ENCODE measurements at regions not wholly inside any gene's neighbourhood (a gene's known extent, or its start where the extent isn't known, plus 50 kb on each side); places are given as distances from the start of the nearest gene placed in this dataset.

DNA sequence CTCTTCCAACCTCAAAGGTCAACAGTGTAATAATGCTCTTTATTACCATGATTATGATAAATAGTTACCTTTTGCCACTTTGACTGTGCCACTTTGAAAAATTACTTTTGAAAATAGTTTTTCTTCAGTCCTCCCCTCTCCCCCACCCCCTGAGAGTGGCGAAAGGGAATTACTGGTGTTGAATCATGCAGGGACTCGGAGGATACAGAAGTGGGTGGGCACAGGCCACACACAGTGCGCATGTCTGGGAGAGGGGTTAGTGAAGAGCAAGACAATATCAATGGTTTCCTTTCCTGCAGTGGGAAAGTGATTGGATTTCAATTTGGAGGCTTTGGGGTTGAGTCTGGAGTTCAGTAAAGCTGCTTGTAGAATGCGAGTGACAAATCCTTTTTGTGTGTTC lies 170.9 kb downstream of the PTCSC3 start:
- Mint-ChIP-seq H3K9me3 (no peaks in the 10 kb centered on the region), H3K4me3 (no peak overlapping the region), H3K27ac (no peak overlapping the region), H3K27me3 (peaks cover 0 to 2% of the 10 kb centered on the region in 2 donors), H3K36me3 (no peaks in the 10 kb centered on the region), H3K4me1 (no peaks in the 10 kb centered on the region)
- CTCF ChIA-PET (ENCODE audit: partially characterized antibody): no interaction called here
- Histone ChIP-seq H3K27ac (ENCODE audit: low read depth, low read length) (no peak overlapping the region), H3K36me3 (ENCODE audit: insufficient read depth, low read length) (no peaks in the 10 kb centered on the region), H3K4me1 (ENCODE audit: insufficient read depth, low read length) (no peaks in the 10 kb centered on the region), H3K27me3 (ENCODE audit: insufficient read depth, low read length) (no peaks in the 10 kb centered on the region), H3K9me3 (ENCODE audit: control insufficient read depth in 1 of 2, low read length in 2 of 2) (no peaks in the 10 kb centered on the region), H3K4me3 (ENCODE audit: low read length in 2 of 2) (no peak overlapping the region)
- POLR2A ChIA-PET (ENCODE audit: partially characterized antibody): no interaction called here
- intact Hi-C loops (cut with micrococcal nuclease): no loop called here
- no peak for DNase-seq

GRCh38 chr14:36001936-36002335 lies 174.6 kb downstream of the PTCSC3 start:
- ChIA-PET CTCF (ENCODE audit: partially characterized antibody) (no interaction called here), POLR2A (ENCODE audit: partially characterized antibody) (no interaction called here)
- H3K36me3 Mint-ChIP-seq: no peaks in the 10 kb centered on the region
- Histone ChIP-seq H3K27me3 (ENCODE audit: insufficient read depth, low read length) (no peaks in the 10 kb centered on the region), H3K27ac (ENCODE audit: low read depth, low read length) (no peak overlapping the region), H3K36me3 (ENCODE audit: insufficient read depth, low read length) (no peaks in the 10 kb centered on the region), H3K4me1 (ENCODE audit: insufficient read depth, low read length) (no peaks in the 10 kb centered on the region), H3K4me3 (ENCODE audit: low read length in 2 of 2) (no peak overlapping the region), H3K9me3 (ENCODE audit: control insufficient read depth in 1 of 2, low read length in 2 of 2) (no peaks in the 10 kb centered on the region)
- H3K9me3 Mint-ChIP-seq: no peaks in the 10 kb centered on the region
- intact Hi-C loops (cut with micrococcal nuclease): no loop called here
- no peak overlapping the region for H3K27ac Mint-ChIP-seq
- DNase-seq: no peak
- no peak overlapping the region for H3K4me3 Mint-ChIP-seq
- peaks cover under 1 to 1% of the 10 kb centered on the region in 2 donors for H3K27me3 Mint-ChIP-seq
- H3K4me1 Mint-ChIP-seq: no peaks in the 10 kb centered on the region

DNA sequence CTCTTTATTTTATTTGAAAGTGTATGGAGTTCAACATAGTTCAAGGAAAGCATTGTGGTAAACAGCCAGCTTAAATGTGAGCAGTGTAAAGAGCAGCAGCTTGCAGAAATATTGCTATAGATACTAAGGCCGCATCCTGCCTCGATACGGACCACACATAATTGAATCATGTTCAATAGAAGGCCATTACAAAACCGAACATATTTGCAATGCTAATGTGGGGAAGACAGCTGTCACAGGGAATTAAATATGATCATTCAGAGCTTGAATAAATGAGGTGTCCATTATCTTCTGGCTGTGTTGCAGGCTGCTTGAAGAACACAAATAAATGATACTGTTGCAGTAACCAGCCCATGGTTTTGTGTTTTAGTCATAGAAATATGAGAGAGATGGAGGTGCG lies 173.2 kb downstream of the BRMS1L start:
- Mint-ChIP-seq H3K27ac (no peak overlapping the region), H3K27me3 (peaks cover 1 to 3% of the 10 kb centered on the region in 2 donors), H3K4me1 (no peaks in the 10 kb centered on the region), H3K36me3 (no peaks in the 10 kb centered on the region), H3K9me3 (no peaks in the 10 kb centered on the region), H3K4me3 (no peak overlapping the region)
- Histone ChIP-seq H3K27me3 (ENCODE audit: insufficient read depth, low read length) (no peaks in the 10 kb centered on the region), H3K27ac (ENCODE audit: low read depth, low read length) (no peak overlapping the region), H3K4me1 (ENCODE audit: insufficient read depth, low read length) (no peaks in the 10 kb centered on the region), H3K9me3 (ENCODE audit: control insufficient read depth in 1 of 2, low read length in 2 of 2) (no peaks in the 10 kb centered on the region), H3K36me3 (ENCODE audit: insufficient read depth, low read length) (no peaks in the 10 kb centered on the region), H3K4me3 (ENCODE audit: low read length in 2 of 2) (no peak overlapping the region)
- ChIA-PET CTCF (ENCODE audit: partially characterized antibody) (no interaction called here), POLR2A (ENCODE audit: partially characterized antibody) (no interaction called here)
- intact Hi-C loops (cut with micrococcal nuclease): no loop called here
- no peak for DNase-seq

- H3K27ac Mint-ChIP-seq: no peak overlapping the region
- H3K4me3 ChIP-seq (ENCODE audit: low read length in 2 of 2): no peak overlapping the region
- no peaks in the 10 kb centered on the region for H3K27me3 ChIP-seq (ENCODE audit: insufficient read depth, low read length)
- no peaks in the 10 kb centered on the region for H3K36me3 Mint-ChIP-seq
- H3K9me3 Mint-ChIP-seq: no peaks in the 10 kb centered on the region
- no peaks in the 10 kb centered on the region for H3K4me1 ChIP-seq (ENCODE audit: insufficient read depth, low read length)
- peaks cover 1 to 6% of the 10 kb centered on the region in 2 donors for H3K27me3 Mint-ChIP-seq
- no peaks in the 10 kb centered on the region for H3K36me3 ChIP-seq (ENCODE audit: insufficient read depth, low read length)
- H3K4me3 Mint-ChIP-seq: no peak overlapping the region
- ChIA-PET POLR2A (ENCODE audit: partially characterized antibody) (no interaction called here), CTCF (ENCODE audit: partially characterized antibody) (no interaction called here)
- no peak for DNase-seq
- intact Hi-C loops (cut with micrococcal nuclease): no loop called here
- no peaks in the 10 kb centered on the region for H3K4me1 Mint-ChIP-seq
- no peak overlapping the region for H3K27ac ChIP-seq (ENCODE audit: low read depth, low read length)
- no peaks in the 10 kb centered on the region for H3K9me3 ChIP-seq (ENCODE audit: control insufficient read depth in 1 of 2, low read length in 2 of 2)
Measured at GRCh38 chr14:35998303-35998702, 172.2 kb downstream of the BRMS1L start.

DNA sequence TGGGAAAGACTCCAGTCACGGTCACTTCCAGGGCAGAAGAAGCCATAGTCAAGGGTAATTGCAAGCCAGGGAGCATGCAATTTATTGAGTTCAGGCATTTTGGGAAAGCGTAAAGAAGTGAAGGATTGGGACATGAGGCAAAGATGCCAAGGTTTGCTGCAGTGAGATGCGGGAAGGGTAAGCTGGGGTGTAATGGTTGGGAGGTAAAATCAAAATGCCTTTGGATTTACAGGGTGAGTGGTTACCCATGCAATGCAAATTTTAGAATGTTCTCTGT lies 167.5 kb downstream of the BRMS1L start:
- no peaks in the 10 kb centered on the region for H3K9me3 Mint-ChIP-seq
- H3K4me3 Mint-ChIP-seq: no peak overlapping the region
- Histone ChIP-seq H3K36me3 (ENCODE audit: insufficient read depth, low read length) (no peaks in the 10 kb centered on the region), H3K27me3 (ENCODE audit: insufficient read depth, low read length) (no peaks in the 10 kb centered on the region), H3K4me1 (ENCODE audit: insufficient read depth, low read length) (no peaks in the 10 kb centered on the region), H3K9me3 (ENCODE audit: control insufficient read depth in 1 of 2, low read length in 2 of 2) (no peaks in the 10 kb centered on the region), H3K27ac (ENCODE audit: low read depth, low read length) (no peak overlapping the region), H3K4me3 (ENCODE audit: low read length in 2 of 2) (no peak overlapping the region)
- ChIA-PET POLR2A (ENCODE audit: partially characterized antibody) (no interaction called here), CTCF (ENCODE audit: partially characterized antibody) (no interaction called here)
- H3K4me1 Mint-ChIP-seq: no peaks in the 10 kb centered on the region
- DNase-seq: no peak
- no peaks in the 10 kb centered on the region for H3K36me3 Mint-ChIP-seq
- H3K27me3 Mint-ChIP-seq: peaks cover 0 to 10% of the 10 kb centered on the region in 2 donors
- intact Hi-C loops (cut with micrococcal nuclease): no loop called here
- no peak overlapping the region for H3K27ac Mint-ChIP-seq

DNA sequence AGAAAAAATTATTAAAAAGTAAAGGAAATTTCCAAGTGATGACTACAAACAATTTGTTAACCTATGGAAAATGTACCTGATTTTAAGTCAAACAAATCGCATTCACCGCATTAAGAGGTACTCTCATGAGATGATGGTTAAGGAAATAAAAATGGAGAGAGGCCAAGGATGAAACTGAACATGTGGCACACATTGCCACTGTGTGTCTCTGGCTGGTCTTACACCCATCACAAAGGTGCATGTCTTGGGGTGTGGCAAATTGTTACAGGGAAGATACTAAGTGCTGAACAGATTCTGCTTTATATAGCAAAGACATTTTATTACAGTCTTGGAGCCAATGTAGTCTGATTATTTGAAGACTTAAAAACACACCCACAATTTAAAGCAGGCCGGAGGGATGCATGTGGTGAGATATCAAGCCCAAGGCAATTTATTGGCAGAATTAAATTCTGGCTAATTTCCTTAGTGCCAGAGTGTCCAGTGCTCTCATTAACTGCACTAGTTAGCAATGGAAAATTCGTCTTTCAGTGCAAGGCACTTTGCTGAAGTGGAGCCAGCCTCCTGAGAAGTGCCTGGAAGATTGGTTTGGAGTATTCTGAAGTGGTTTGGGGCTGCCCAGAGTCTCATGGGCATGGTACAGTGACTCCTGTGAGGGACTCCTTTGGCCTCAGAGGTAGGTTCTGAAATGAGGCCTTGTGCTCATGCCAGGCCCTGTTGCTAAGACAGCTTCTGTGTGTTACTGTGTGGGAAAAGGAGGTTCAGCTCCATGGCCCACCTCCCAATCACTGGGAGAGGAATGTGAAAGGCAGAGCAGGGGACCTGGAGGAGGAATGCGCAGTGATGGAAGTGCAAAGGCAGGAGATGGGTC lies 166.9 kb downstream of the BRMS1L start:
- Mint-ChIP-seq H3K27ac (no peak overlapping the region), H3K9me3 (no peaks in the 10 kb centered on the region), H3K4me3 (no peak overlapping the region), H3K27me3 (peaks cover 0 to 10% of the 10 kb centered on the region in 2 donors), H3K4me1 (no peaks in the 10 kb centered on the region), H3K36me3 (no peaks in the 10 kb centered on the region)
- Histone ChIP-seq H3K27me3 (ENCODE audit: insufficient read depth, low read length) (no peaks in the 10 kb centered on the region), H3K9me3 (ENCODE audit: control insufficient read depth in 1 of 2, low read length in 2 of 2) (no peaks in the 10 kb centered on the region), H3K27ac (ENCODE audit: low read depth, low read length) (no peak overlapping the region), H3K36me3 (ENCODE audit: insufficient read depth, low read length) (no peaks in the 10 kb centered on the region), H3K4me3 (ENCODE audit: low read length in 2 of 2) (no peak overlapping the region), H3K4me1 (ENCODE audit: insufficient read depth, low read length) (no peaks in the 10 kb centered on the region)
- no peak for DNase-seq
- ChIA-PET CTCF (ENCODE audit: partially characterized antibody) (no interaction called here), POLR2A (ENCODE audit: partially characterized antibody) (no interaction called here)
- intact Hi-C loops (cut with micrococcal nuclease): no loop called here

GRCh38 chr14:35991356-35991755 lies 165.2 kb downstream of the BRMS1L start:
- Histone ChIP-seq H3K27ac (ENCODE audit: low read depth, low read length) (no peak overlapping the region), H3K4me1 (ENCODE audit: insufficient read depth, low read length) (no peaks in the 10 kb centered on the region), H3K9me3 (ENCODE audit: control insufficient read depth in 1 of 2, low read length in 2 of 2) (no peaks in the 10 kb centered on the region), H3K36me3 (ENCODE audit: insufficient read depth, low read length) (no peaks in the 10 kb centered on the region), H3K27me3 (ENCODE audit: insufficient read depth, low read length) (no peaks in the 10 kb centered on the region), H3K4me3 (ENCODE audit: low read length in 2 of 2) (no peak overlapping the region)
- Mint-ChIP-seq H3K4me3 (no peak overlapping the region), H3K36me3 (no peaks in the 10 kb centered on the region), H3K9me3 (no peaks in the 10 kb centered on the region), H3K4me1 (no peaks in the 10 kb centered on the region), H3K27ac (no peak overlapping the region), H3K27me3 (peaks cover 0 to 7% of the 10 kb centered on the region in 2 donors)
- ChIA-PET POLR2A (ENCODE audit: partially characterized antibody) (no interaction called here), CTCF (ENCODE audit: partially characterized antibody) (no interaction called here)
- intact Hi-C loops (cut with micrococcal nuclease): no loop called here
- DNase-seq: no peak

DNA sequence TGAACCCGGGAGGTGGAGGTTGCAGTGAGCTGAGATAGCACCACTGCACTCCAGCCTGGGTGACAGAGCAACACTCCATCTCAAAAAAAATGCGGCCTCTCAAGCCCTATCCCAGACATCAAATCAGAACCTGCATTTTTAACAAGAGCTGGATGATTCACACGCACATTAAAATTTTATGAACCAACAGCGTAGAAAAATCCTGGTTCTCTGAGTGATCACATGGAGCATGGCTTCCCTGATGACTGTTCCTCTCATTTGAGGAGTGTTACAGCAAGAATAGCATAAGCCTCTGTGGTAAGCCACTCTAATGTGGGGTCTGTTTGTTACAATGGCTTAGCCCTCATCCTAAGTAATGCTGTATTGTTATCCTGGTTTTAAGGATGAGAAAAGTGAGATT lies 163.6 kb downstream of the BRMS1L start:
- H3K4me3 ChIP-seq (ENCODE audit: low read length in 2 of 2): no peak overlapping the region
- Mint-ChIP-seq H3K9me3 (no peaks in the 10 kb centered on the region), H3K27ac (no peak overlapping the region), H3K4me3 (no peak overlapping the region), H3K4me1 (peaks cover 0 to 3% (median 0%) of the 10 kb centered on the region in 4 donors), H3K27me3 (peaks cover 0 to 7% of the 10 kb centered on the region in 2 donors), H3K36me3 (no peaks in the 10 kb centered on the region)
- no peaks in the 10 kb centered on the region for H3K36me3 ChIP-seq (ENCODE audit: insufficient read depth, low read length)
- no peaks in the 10 kb centered on the region for H3K9me3 ChIP-seq (ENCODE audit: control insufficient read depth in 1 of 2, low read length in 2 of 2)
- intact Hi-C loops (cut with micrococcal nuclease): no loop called here
- no peaks in the 10 kb centered on the region for H3K4me1 ChIP-seq (ENCODE audit: insufficient read depth, low read length)
- ChIA-PET POLR2A (ENCODE audit: partially characterized antibody) (no interaction called here), CTCF (ENCODE audit: partially characterized antibody) (no interaction called here)
- no peak overlapping the region for H3K27ac ChIP-seq (ENCODE audit: low read depth, low read length)
- H3K27me3 ChIP-seq (ENCODE audit: insufficient read depth, low read length): no peaks in the 10 kb centered on the region
- DNase-seq: no peak

All from CD4-positive, alpha-beta memory T cell (primary cell).